HG02678 (cell line): ENCODE measurements at regions not wholly inside any gene's neighbourhood (a gene's known extent, or its start where the extent isn't known, plus 50 kb on each side); places are given as distances from the start of the nearest gene placed in this dataset.

Experiments used
- ATAC-seq: cut with Tn5 transposase; IDR thresholded peaks from one replicate; pipeline ENCODE4 v1.9.1; 2021; ENCODE audit warnings: mild to moderate bottlenecking, moderate library complexity; ENCODE audit not compliant: unreplicated experiment

GRCh38 chr1:4307911-4308545 is 346.4 kb upstream of the AJAP1 start:
- no peak for ATAC-seq

- no peak for ATAC-seq
These were observed 345.6 kb upstream of the AJAP1 start for GRCh38 chr1:4308806-4309205.

- ATAC-seq: peak; percentile 52
These were observed 344.6 kb upstream of the AJAP1 start for GRCh38 chr1:4309676-4310320.

- no peak for ATAC-seq
These were observed 343.9 kb upstream of the AJAP1 start for GRCh38 chr1:4310396-4310923.

- ATAC-seq: no peak
These were observed 342.4 kb upstream of the AJAP1 start for GRCh38 chr1:4312024-4312423.

GRCh38 chr1:4315202-4315601 is 339.2 kb upstream of the AJAP1 start:
- no peak for ATAC-seq

GRCh38 chr1:4317207-4317606 is 337.2 kb upstream of the AJAP1 start:
- ATAC-seq: no peak

GRCh38 chr1:4318720-4319119 is 335.7 kb upstream of the AJAP1 start:
- no peak for ATAC-seq

GRCh38 chr1:4319496-4319895 is 334.9 kb upstream of the AJAP1 start:
- no peak for ATAC-seq

GRCh38 chr1:4322881-4323280 is 331.5 kb upstream of the AJAP1 start:
- ATAC-seq: no peak

GRCh38 chr1:4323309-4323708 is 331.1 kb upstream of the AJAP1 start:
- no peak for ATAC-seq

GRCh38 chr1:4324525-4324924 is 329.9 kb upstream of the AJAP1 start:
- ATAC-seq: no peak

- no peak for ATAC-seq
These were observed 327.3 kb upstream of the AJAP1 start for GRCh38 chr1:4327142-4327541.

GRCh38 chr1:4328402-4329071 is 325.9 kb upstream of the AJAP1 start:
- ATAC-seq: no peak

- no peak for ATAC-seq
These were observed 323.3 kb upstream of the AJAP1 start for GRCh38 chr1:4330805-4331766.

GRCh38 chr1:4331767-4332163 is 322.6 kb upstream of the AJAP1 start:
- no peak for ATAC-seq

GRCh38 chr1:4336507-4336906 is 317.9 kb upstream of the AJAP1 start:
- ATAC-seq: no peak

GRCh38 chr1:4341421-4341820 is 313.0 kb upstream of the AJAP1 start:
- no peak for ATAC-seq

GRCh38 chr1:4344065-4344732 is 310.2 kb upstream of the AJAP1 start:
- no peak for ATAC-seq

- ATAC-seq: no peak
These were observed 309.3 kb upstream of the AJAP1 start for GRCh38 chr1:4345094-4345493.
